Fibroblast of pulmonary artery (primary cell): ENCODE measurements at regions not wholly inside any gene's neighbourhood (a gene's known extent, or its start where the extent isn't known, plus 50 kb on each side); places are given as distances from the start of the nearest gene placed in this dataset.

Experiments
- DNase-seq: peaks from one replicate; pipeline ENCODE4 v3.0.0-alpha.2; 2010; ENCODE audit warnings: low read depth
- H3K4me3 ChIP-seq: replicated peaks from 2 replicates; pipeline ENCODE4 v1.5.1; 2011; ENCODE audit warnings: low read depth, mild to moderate bottlenecking, control low read depth, low read length, moderate library complexity
- TF ChIP-seq, protein P1 (sequence below): IDR thresholded peaks from 2 replicates; pipeline ENCODE4 v1.5.1; 2011; ENCODE audit warnings: mild to moderate bottlenecking, control low read depth, low read length, inconsistent platforms; ENCODE audit errors: missing control alignments

DNA sequence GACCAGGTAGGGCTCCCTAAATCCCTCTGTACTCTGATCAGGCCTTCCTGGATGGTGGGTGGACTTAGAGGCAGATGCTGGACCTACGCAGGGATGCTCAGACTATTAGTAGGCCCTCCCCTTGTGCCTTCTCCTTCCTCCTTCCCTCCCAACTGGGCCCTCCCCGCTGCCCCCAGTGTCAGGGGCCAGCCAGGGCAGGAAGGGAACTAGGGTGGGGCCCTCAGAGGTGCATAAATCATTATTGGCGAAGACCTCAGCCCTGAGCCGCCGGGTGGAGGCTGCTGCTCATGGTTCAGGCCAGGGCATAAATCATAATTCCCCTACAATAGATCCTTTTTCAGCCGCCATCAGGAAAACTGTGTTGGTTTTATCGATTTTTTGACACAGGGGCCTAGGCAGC, 81.4 kb downstream of the MRM1 start:
- DNase-seq: no peak
- no peak overlapping the region for H3K4me3 ChIP-seq
- TF ChIP-seq, protein P1, sequence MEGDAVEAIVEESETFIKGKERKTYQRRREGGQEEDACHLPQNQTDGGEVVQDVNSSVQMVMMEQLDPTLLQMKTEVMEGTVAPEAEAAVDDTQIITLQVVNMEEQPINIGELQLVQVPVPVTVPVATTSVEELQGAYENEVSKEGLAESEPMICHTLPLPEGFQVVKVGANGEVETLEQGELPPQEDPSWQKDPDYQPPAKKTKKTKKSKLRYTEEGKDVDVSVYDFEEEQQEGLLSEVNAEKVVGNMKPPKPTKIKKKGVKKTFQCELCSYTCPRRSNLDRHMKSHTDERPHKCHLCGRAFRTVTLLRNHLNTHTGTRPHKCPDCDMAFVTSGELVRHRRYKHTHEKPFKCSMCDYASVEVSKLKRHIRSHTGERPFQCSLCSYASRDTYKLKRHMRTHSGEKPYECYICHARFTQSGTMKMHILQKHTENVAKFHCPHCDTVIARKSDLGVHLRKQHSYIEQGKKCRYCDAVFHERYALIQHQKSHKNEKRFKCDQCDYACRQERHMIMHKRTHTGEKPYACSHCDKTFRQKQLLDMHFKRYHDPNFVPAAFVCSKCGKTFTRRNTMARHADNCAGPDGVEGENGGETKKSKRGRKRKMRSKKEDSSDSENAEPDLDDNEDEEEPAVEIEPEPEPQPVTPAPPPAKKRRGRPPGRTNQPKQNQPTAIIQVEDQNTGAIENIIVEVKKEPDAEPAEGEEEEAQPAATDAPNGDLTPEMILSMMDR: no peak

DNA sequence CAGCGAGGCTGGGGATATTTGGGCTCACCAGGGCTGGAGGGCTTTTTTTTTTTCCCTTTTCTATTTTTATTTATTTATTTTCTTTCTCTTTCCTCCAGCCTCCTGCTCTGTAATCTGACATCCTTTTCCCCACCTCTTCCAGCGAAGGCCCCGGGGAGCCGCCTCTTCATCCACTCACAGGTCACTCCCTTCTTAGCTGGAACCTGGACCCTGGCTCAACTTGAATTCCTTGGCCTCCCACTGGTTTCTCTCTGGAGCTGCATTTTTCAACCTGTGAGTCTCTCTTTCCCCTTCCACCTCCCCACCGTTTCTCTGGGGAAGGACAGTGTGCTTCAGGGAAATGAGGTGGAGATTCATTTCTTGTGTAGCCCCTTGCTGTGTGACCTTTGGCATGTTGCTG, 82.0 kb downstream of the MRM1 start:
- H3K4me3 ChIP-seq: no peak overlapping the region
- TF ChIP-seq, protein P1: no peak
- DNase-seq: no peak

DNA sequence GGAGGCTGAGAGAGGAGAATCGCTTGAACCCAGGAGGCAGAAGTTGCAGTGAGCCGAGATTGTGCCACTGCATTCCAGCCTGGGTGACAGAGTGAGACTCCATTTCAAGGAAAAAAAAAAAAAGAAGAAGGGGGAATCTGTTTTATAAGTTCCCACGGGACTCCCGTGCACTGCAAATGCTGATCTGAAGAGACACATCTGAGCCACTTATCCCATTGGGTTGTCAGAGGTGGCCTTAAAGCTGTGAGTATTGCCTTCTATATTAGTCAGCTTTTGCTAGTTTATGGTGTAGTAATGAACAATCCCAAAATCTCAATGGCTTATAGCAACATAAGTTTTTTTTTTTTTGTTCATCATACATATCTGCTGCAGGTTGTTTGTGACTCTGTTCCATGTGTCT, 82.8 kb downstream of the MRM1 start:
- TF ChIP-seq, protein P1: no peak
- no peak for DNase-seq
- no peak overlapping the region for H3K4me3 ChIP-seq

DNA sequence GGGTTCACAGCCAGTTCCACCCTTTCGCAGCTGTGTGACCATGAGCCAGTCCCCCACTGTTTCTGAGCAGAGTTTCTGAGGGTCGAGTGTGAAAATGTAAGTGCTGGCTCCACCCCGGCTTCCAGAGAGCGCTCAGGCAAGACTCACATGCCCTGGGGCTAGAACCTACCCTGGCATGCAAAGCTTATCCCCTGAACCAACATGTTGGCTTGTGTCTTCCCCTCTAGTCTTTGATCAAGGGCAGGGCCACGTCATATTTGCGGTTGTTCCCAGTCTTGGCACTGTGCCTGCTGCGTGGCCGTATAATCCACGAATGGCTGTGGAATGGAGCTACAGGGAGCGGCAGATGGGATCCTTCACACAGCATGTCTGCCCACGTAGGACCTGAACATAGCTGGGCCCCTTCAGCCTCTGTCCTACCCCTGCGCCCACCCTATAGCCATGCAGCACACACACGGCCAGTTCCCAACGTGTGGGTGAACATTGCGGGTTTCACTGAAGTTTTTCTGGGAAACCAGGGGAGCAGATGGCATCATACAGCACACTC, 84.8 kb downstream of the MRM1 start:
- TF ChIP-seq, protein P1: no peak
- DNase-seq: no peak
- no peak overlapping the region for H3K4me3 ChIP-seq

DNA sequence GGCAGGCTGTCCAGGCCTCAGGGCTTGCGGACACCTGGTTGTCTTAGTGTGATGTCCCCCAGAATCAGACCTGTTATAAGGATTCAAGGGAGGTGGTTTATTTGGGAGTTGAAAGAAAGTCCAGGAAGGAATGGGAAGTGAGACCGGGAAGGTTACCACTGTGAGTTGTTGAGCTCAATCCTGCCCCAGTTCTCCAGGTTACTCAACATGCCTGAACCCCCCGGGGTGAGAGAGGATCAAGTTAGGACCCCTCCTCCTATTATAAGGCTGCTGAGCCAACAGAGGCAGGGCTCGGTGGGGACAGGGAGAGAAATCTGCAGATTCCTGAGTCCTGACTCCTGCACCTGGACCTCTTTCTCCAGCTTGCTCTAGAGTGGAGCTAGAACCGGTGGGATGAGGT, 86.4 kb downstream of the MRM1 start:
- DNase-seq: no peak
- no peak overlapping the region for H3K4me3 ChIP-seq
- TF ChIP-seq, protein P1: no peak

DNA sequence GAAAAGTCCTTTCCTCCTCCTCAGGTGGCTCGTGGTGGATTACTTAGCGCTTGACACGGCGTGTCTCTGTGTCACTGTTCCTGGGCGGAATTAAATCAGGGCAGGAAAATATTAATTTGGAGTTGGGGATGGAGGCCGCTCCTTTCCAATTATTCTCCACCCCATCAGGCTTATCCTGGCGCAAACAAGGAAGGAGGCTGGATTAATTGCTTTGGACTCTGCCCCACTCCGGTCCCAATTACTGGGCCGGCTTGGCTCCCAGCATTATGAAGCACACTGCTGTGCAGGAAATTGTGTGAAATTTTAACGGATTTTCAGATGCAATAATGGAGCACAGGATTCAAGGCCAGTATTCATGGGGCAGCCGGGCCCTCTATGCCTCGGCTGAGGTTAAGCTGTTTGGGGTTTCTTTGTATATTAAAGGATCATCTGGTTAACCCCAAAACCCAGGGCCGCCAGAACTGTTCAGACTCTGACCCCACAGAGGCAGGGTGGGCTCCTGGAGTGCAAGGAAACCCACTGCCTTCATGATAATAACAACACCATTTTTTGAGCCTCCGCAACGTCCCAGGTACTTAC, 87.8 kb downstream of the MRM1 start:
- DNase-seq: no peak
- TF ChIP-seq, protein P1: no peak
- H3K4me3 ChIP-seq: no peak overlapping the region

DNA sequence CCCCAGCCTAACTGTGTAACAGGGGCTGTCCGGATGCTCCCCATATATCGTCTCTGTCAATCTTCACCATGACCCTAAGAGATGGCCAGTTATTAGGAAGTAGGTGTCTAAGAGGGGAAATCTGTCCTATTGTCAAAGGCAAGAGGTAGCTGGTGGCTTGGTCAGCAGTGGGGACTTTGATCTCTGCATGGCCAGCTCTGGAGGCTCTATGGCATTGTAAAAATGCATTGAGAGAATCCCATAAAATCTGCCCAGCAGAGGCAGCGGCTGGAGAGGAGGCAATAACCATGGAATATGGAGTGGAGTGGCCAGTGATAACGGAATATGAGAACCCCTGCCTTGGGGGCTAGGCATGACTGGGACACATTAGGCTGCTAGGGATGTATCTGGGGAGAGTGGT, 88.8 kb downstream of the MRM1 start:
- TF ChIP-seq, protein P1: no peak
- H3K4me3 ChIP-seq: no peak overlapping the region
- DNase-seq: no peak
